ENCODE measurements at regions not wholly inside any gene's neighbourhood (a gene's known extent, or its start where the extent isn't known, plus 50 kb on each side); places are given as distances from the start of the nearest gene placed in this dataset.

- Histone ChIP-seq H2AFZ (ENCODE audit: insufficient read depth, low read depth, low read length, poor library complexity, severe bottlenecking) (no peak overlapping the region), H3K9me3 (ENCODE audit: control extremely low read depth in 1 of 3, control insufficient read depth in 2 of 3, insufficient read depth in 1 of 3, low read length in 2 of 3) (peaks cover 0 to 3% (median 0%) of the 10 kb centered on the region in 3 donors), H4K20me1 (ENCODE audit: control insufficient read depth, insufficient read depth, low read length, poor library complexity, severe bottlenecking) (no peaks in the 10 kb centered on the region), H3K27me3 (replicated peaks in 1 of 4; ENCODE audit: control extremely low read depth in 1 of 4, control insufficient read depth in 3 of 4, insufficient read depth in 4 of 4, low read length in 3 of 4) (no peaks in the 10 kb centered on the region), H3K36me3 (replicated peaks in 1 of 2; ENCODE audit: control extremely low read depth in 1 of 2, control insufficient read depth in 1 of 2, extremely low read depth in 1 of 2, insufficient read depth in 2 of 2, low read length in 1 of 2) (no peaks in the 10 kb centered on the region), H3K4me3 (ENCODE audit: control extremely low read depth in 1 of 5, extremely low read depth in 1 of 5, insufficient read depth in 1 of 5, low read depth in 2 of 5, low read length in 4 of 5) (no peak overlapping the region), H3K27ac (ENCODE audit: low read length in 2 of 2) (no peak overlapping the region), H3K9ac (ENCODE audit: low read length) (no peak overlapping the region), H3K4me2 (replicated peaks; ENCODE audit: low read depth, low read length, poor library complexity, severe bottlenecking) (no peak overlapping the region), H3K4me1 (ENCODE audit: control insufficient read depth in 2 of 2, insufficient read depth in 2 of 2, low read length in 2 of 2) (no peaks in the 10 kb centered on the region), H3K79me2 (ENCODE audit: control insufficient read depth, insufficient read depth, low read length) (no peaks in the 10 kb centered on the region)
- Mint-ChIP-seq H3K9me3 (ENCODE audit: insufficient read depth) (peaks cover 9% of the 10 kb centered on the region), H3K27ac (no peak overlapping the region), H3K4me3 (no peak overlapping the region), H3K27me3 (peaks cover 4% of the 10 kb centered on the region), H3K4me1 (no peaks in the 10 kb centered on the region)
- intact Hi-C loops (cut with micrococcal nuclease): no loop called here
- TF ChIP-seq, protein P1, sequence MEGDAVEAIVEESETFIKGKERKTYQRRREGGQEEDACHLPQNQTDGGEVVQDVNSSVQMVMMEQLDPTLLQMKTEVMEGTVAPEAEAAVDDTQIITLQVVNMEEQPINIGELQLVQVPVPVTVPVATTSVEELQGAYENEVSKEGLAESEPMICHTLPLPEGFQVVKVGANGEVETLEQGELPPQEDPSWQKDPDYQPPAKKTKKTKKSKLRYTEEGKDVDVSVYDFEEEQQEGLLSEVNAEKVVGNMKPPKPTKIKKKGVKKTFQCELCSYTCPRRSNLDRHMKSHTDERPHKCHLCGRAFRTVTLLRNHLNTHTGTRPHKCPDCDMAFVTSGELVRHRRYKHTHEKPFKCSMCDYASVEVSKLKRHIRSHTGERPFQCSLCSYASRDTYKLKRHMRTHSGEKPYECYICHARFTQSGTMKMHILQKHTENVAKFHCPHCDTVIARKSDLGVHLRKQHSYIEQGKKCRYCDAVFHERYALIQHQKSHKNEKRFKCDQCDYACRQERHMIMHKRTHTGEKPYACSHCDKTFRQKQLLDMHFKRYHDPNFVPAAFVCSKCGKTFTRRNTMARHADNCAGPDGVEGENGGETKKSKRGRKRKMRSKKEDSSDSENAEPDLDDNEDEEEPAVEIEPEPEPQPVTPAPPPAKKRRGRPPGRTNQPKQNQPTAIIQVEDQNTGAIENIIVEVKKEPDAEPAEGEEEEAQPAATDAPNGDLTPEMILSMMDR (IDR thresholded peaks at IDR 0.05): no peak
- TF ChIP-seq EZH2 (IDR thresholded peaks at IDR 0.05; ENCODE audit: borderline replicate concordance, insufficient read depth, low read depth, low read length, poor library complexity, severe bottlenecking): no peak
- WGBS (ENCODE audit: insufficient coverage): no CpG with 5 or more reads among the region's 2 CpGs
- POLR2A ChIA-PET: no interaction called here
- DNase-seq (no peak), ATAC-seq (ENCODE audit: low read depth) (no peak)
- CTCF ChIA-PET: no interaction called here
Observed at GRCh38 chr1:78240191-78240590, 194.4 kb downstream of the GIPC2 start.

DNA sequence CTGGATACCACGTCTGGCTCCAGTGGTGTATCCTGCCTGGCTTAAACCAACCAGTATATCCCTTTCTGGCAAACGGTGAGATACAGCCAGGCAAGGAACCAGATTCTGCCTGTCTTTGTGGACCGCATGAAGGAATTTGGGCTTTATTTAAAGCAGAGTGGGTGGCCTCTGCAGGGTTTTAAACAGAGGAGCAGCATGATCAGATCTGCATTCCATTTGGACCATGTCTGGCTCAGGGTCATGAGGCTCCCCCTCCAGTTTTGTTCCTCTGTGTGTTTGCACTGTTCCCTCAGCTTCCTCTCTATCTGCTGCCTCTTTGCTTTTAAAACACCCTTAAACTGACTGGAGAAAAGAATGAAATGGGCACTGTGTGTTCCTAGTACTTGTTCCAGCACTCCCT, 195.0 kb downstream of the GIPC2 start:
- WGBS (ENCODE audit: insufficient coverage): 49% methylated on average over 3 of the region's 3 CpGs
- POLR2A ChIA-PET: no interaction called here
- no peak overlapping the region for H3K4me2 ChIP-seq (replicated peaks; ENCODE audit: low read depth, low read length, poor library complexity, severe bottlenecking)
- CTCF ChIA-PET: no interaction called here
- H3K27ac ChIP-seq (ENCODE audit: low read length in 2 of 2): no peak overlapping the region
- no peak overlapping the region for H2AFZ ChIP-seq (ENCODE audit: insufficient read depth, low read depth, low read length, poor library complexity, severe bottlenecking)
- no peak overlapping the region for H3K4me3 Mint-ChIP-seq
- H3K79me2 ChIP-seq (ENCODE audit: control insufficient read depth, insufficient read depth, low read length): no peaks in the 10 kb centered on the region
- no peak overlapping the region for H3K9ac ChIP-seq (ENCODE audit: low read length)
- peaks cover 9% of the 10 kb centered on the region for H3K9me3 Mint-ChIP-seq (ENCODE audit: insufficient read depth)
- H3K27me3 Mint-ChIP-seq: peaks cover under 1% of the 10 kb centered on the region
- intact Hi-C loops (cut with micrococcal nuclease): no loop called here
- no peak overlapping the region for H3K27ac Mint-ChIP-seq
- H4K20me1 ChIP-seq (ENCODE audit: control insufficient read depth, insufficient read depth, low read length, poor library complexity, severe bottlenecking): no peaks in the 10 kb centered on the region
- H3K4me3 ChIP-seq (ENCODE audit: control extremely low read depth in 1 of 5, extremely low read depth in 1 of 5, insufficient read depth in 1 of 5, low read depth in 2 of 5, low read length in 4 of 5): no peak overlapping the region
- ATAC-seq (ENCODE audit: low read depth): no peak
- H3K4me1 ChIP-seq (ENCODE audit: control insufficient read depth in 2 of 2, insufficient read depth in 2 of 2, low read length in 2 of 2): no peaks in the 10 kb centered on the region
- H3K4me1 Mint-ChIP-seq: no peaks in the 10 kb centered on the region
- peaks cover 0 to 3% (median 0%) of the 10 kb centered on the region in 3 donors for H3K9me3 ChIP-seq (ENCODE audit: control extremely low read depth in 1 of 3, control insufficient read depth in 2 of 3, insufficient read depth in 1 of 3, low read length in 2 of 3)
- H3K27me3 ChIP-seq (replicated peaks in 1 of 4; ENCODE audit: control extremely low read depth in 1 of 4, control insufficient read depth in 3 of 4, insufficient read depth in 4 of 4, low read length in 3 of 4): no peaks in the 10 kb centered on the region
- no peaks in the 10 kb centered on the region for H3K36me3 ChIP-seq (replicated peaks in 1 of 2; ENCODE audit: control extremely low read depth in 1 of 2, control insufficient read depth in 1 of 2, extremely low read depth in 1 of 2, insufficient read depth in 2 of 2, low read length in 1 of 2)
- TF ChIP-seq EZH2 (IDR thresholded peaks at IDR 0.05; ENCODE audit: borderline replicate concordance, insufficient read depth, low read depth, low read length, poor library complexity, severe bottlenecking): no peak
- TF ChIP-seq, protein P1 (IDR thresholded peaks at IDR 0.05): no peak
- no peak for DNase-seq

Data from B cell (primary cell).